Gastrocnemius medialis (tissue), 4 donors: ENCODE measurements at regions not wholly inside any gene's neighbourhood (a gene's known extent, or its start where the extent isn't known, plus 50 kb on each side); places are given as distances from the start of the nearest gene placed in this dataset.

Experiments used
- ATAC-seq, 2 donors: fragments of 150-250 bp; one replicate each; pipeline ENCODE4 v1.9.1; 2016
- DNase-seq, 2 donors: peaks; one replicate each; pipeline ENCODE4 v3.0.0-alpha.2; 2019
- H3K27ac ChIP-seq, 4 donors: fragments of 200-600 bp; sonication (generic); 1 replicate in 1 of 4; 2 replicates in 3 of 4; pipeline ENCODE4 v1.5.1; 2016 to 2018; ENCODE audit warnings: mild to moderate bottlenecking in 2 of 4, moderate library complexity in 1 of 4
- H3K27me3 ChIP-seq, 3 donors: fragments of 200-600 bp; sonication (generic) in 2 of 3; 1 replicate in 1 of 3; 2 replicates in 2 of 3; pipeline versions ENCODE4 v1.5.1 to v1.6.0; 2016 to 2019; ENCODE audit warnings: mild to moderate bottlenecking in 1 of 3, moderate library complexity in 1 of 3
- H3K36me3 ChIP-seq, 2 donors: fragments of 200-600 bp; sonication (generic) in 1 of 2; one replicate each; pipeline ENCODE4 v1.5.1; 2017 to 2018
- H3K4me1 ChIP-seq, 2 donors: fragments of 200-600 bp; sonication (generic) in 1 of 2; one replicate each; pipeline ENCODE4 v1.5.1; 2016 to 2017; ENCODE audit warnings: mild to moderate bottlenecking in 2 of 2
- H3K4me3 ChIP-seq, 4 donors: fragments of 200-600 bp; sonication (generic) in 3 of 4; 1 replicate in 1 of 4; 2 replicates in 3 of 4; pipeline ENCODE4 v1.5.1; 2016 to 2019; ENCODE audit warnings: mild to moderate bottlenecking in 2 of 4
- H3K9me3 ChIP-seq, 3 donors: fragments of 200-600 bp; sonication (generic) in 2 of 3; 1 replicate in 1 of 3; 2 replicates in 2 of 3; pipeline ENCODE4 v1.5.1; 2016 to 2019
- POLR2A ChIP-seq, 2 donors: fragments of 450-650 bp; IDR thresholded peaks; one replicate each; pipeline ENCODE4 v1.6.1; 2017; ENCODE audit warnings: antibody characterized with exemption in 2 of 2, mild to moderate bottlenecking in 2 of 2, moderate library complexity in 2 of 2
- in situ Hi-C, 4 donors: fragments of 200-750 bp; cut with MboI; loops; one replicate each; pipeline versions ENCODE4 v1.15.0 to v1.8.0; 2017; ENCODE audit warnings: low sequenced_read_pairs in 4 of 4
- intact Hi-C: fragments of 100-400 bp; cut with DNase I; formaldehyde crosslinking; loops from one replicate; pipeline ENCODE4 v1.15.1; 2023; ENCODE audit warnings: low total_unique reads
- TF ChIP-seq, protein P1 (sequence below), 5 experiments: fragments of 450-650 bp in 3 of 5; fragments of 200-600 bp in 2 of 5; sonication (generic) in 2 of 5; IDR thresholded peaks in 4 of 5; conservative IDR thresholded peaks in 1 of 5; 1 replicate in 4 of 5; 2 replicates in 1 of 5; pipeline ENCODE4 v1.5.1; 2016 to 2019; ENCODE audit warnings: antibody characterized with exemption in 5 of 5, mild to moderate bottlenecking in 3 of 5, moderate library complexity in 3 of 5

DNA sequence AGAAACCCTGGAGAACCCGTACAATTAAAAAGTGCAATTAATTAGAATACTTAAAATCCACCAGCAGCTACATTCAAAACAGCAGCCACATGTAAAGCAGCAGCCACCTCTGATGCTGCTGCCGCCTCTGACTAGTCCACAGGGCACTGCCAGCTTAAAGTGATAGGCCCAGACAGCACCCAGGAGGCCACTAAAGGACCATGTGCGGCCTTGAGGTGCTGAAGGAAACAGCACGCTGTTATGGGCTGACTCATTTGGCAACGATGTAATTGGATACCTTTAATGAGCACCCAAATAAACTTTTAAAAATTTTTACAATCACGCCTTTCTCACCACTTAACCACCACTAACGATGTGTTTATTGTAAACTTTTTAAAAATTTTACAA is 209.3 kb upstream of the NCKAP5 start:
- no peak overlapping the region for H3K4me3 ChIP-seq
- intact Hi-C loops: loop anchor here (10.0 kb wide), 1 partner anchor 103 kb away; no protein-coding TSS in a partner anchor
- no peaks in the 10 kb centered on the region for H3K4me1 ChIP-seq
- no peaks in the 10 kb centered on the region for H3K36me3 ChIP-seq
- DNase-seq (no peak), ATAC-seq (no peak)
- no peak overlapping the region for H3K27ac ChIP-seq
- no peaks in the 10 kb centered on the region for H3K9me3 ChIP-seq
- H3K27me3 ChIP-seq: no peaks in the 10 kb centered on the region
- in situ Hi-C loops: no loop called here
- TF ChIP-seq POLR2A (IDR thresholded peaks at IDR 0.05): no peak
- TF ChIP-seq, protein P1, sequence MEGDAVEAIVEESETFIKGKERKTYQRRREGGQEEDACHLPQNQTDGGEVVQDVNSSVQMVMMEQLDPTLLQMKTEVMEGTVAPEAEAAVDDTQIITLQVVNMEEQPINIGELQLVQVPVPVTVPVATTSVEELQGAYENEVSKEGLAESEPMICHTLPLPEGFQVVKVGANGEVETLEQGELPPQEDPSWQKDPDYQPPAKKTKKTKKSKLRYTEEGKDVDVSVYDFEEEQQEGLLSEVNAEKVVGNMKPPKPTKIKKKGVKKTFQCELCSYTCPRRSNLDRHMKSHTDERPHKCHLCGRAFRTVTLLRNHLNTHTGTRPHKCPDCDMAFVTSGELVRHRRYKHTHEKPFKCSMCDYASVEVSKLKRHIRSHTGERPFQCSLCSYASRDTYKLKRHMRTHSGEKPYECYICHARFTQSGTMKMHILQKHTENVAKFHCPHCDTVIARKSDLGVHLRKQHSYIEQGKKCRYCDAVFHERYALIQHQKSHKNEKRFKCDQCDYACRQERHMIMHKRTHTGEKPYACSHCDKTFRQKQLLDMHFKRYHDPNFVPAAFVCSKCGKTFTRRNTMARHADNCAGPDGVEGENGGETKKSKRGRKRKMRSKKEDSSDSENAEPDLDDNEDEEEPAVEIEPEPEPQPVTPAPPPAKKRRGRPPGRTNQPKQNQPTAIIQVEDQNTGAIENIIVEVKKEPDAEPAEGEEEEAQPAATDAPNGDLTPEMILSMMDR (IDR thresholded peaks at IDR 0.05 in 4 of 5, conservative IDR thresholded peaks at IDR 0.05 in 1 of 5): no peak

DNA sequence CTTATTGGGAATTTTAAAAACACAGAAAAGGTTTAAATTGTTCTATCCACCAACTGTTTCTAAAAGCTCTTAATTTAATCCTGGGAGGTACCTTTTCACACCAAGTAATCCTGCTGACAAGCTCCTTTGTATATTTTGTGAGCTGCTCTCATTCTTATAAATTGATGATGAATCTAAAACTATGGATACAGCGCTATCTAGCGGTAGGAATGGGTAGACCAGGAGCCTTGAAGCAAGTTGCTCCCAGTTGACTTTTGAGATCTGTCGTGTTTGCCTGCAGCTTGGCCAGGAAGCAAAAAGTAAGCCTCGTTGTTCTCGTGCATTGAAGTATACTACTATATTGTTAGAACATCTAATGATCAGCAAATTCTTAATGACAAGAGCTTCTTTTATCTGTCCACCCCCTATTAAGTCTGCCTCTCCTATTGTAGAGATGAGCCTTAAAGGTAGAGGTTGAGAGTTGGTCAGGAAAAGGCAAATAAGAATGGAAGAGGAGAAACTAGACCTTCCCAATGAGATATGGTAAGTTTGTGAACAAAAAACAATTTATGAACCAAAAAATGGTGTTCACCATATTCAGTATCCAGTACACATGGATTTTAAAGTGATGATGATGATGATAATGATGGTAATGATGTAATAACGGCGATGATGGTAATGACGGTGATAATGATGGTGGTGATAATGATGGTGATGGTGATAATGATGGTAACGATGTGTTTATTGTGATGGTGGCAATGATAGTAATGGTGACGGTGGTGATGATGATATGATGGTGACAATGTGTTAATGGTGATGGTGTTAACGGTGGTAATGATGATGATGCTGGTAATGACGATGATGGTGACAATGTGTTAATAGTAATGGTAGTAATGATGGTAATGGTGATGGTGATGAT is 212.1 kb upstream of the NCKAP5 start:
- no peaks in the 10 kb centered on the region for H3K27me3 ChIP-seq
- ATAC-seq: no peak
- in situ Hi-C loops: loop anchor here in 1 of 4 donors (10.0 kb wide), 1 partner anchor 1236 kb away; no protein-coding TSS in a partner anchor

DNA sequence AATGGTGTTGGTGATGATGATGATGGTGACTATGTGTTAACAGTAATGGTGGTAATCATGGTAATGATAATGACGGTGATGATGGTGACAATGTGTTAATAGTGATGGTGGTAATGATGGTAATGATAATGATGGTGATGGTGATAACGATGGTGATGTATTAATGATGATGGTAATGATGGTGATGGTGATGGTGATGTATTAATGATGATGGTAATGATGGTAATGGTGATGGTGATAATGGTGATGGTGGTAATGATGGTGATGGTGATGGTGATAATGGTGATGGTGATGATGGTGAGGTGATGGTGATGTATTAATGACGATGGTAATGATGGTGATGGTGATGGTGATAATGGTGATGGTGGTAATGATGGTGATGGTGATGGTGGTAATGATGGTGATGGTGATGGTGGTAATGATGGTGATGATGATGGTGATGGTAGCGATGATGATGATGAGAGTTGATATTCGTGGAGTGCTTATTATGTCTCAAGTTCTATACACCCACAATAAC is 212.8 kb upstream of the NCKAP5 start:
- H3K36me3 ChIP-seq: no peaks in the 10 kb centered on the region
- H3K4me1 ChIP-seq: no peaks in the 10 kb centered on the region
- TF ChIP-seq, protein P1 (IDR thresholded peaks at IDR 0.05 in 4 of 5, conservative IDR thresholded peaks at IDR 0.05 in 1 of 5): no peak
- TF ChIP-seq POLR2A (IDR thresholded peaks at IDR 0.05): no peak
- no peak overlapping the region for H3K4me3 ChIP-seq
- no peak for ATAC-seq
- no peaks in the 10 kb centered on the region for H3K9me3 ChIP-seq
- H3K27ac ChIP-seq: no peak overlapping the region
- in situ Hi-C loops (loop anchor here in 1 of 4 donors (10.0 kb wide), 1 partner anchor 1236 kb away; no protein-coding TSS in a partner anchor), intact Hi-C loops (loop anchor here (10.0 kb wide), 1 partner anchor 216 kb away; the partner anchor contains the start of gene NCKAP5)
- DNase-seq: no peak
- no peaks in the 10 kb centered on the region for H3K27me3 ChIP-seq

More for the DNA sequence above, 212.1 kb upstream of the NCKAP5 start:
- intact Hi-C loops: loop anchor here (10.0 kb wide), 1 partner anchor 216 kb away; the partner anchor contains the start of gene NCKAP5
- TF ChIP-seq, protein P1 (IDR thresholded peaks at IDR 0.05 in 4 of 5, conservative IDR thresholded peaks at IDR 0.05 in 1 of 5): peak in 4 of 5 experiments; percentile 6 to 57 (median 48)
- no peak for TF ChIP-seq POLR2A (IDR thresholded peaks at IDR 0.05)
- H3K27ac ChIP-seq: no peak overlapping the region
- no peaks in the 10 kb centered on the region for H3K9me3 ChIP-seq
- no peak for DNase-seq
- no peaks in the 10 kb centered on the region for H3K36me3 ChIP-seq
- no peaks in the 10 kb centered on the region for H3K4me1 ChIP-seq
- H3K4me3 ChIP-seq: no peak overlapping the region

DNA sequence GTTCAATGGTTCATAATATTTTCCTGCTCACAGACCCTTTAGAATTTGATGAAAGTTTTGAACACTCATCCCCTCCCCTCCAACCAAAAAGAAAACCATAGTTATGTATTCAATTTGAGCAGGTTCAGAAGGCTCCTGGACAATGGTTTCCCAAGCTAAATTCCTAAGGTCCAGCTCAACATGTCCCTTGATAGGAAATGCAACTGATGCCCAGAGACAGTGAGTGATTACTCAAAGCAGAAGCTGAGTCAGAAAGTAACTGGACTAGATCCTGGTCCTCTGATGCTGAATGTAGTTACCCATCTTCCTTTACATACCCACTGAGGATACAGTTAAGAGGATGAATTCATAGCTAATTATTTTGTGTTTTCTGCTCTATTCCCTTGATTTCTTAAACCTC is 218.9 kb upstream of the NCKAP5 start:
- Histone ChIP-seq H3K27ac (no peak overlapping the region), H3K9me3 (no peaks in the 10 kb centered on the region), H3K4me1 (no peaks in the 10 kb centered on the region), H3K27me3 (no peaks in the 10 kb centered on the region), H3K4me3 (no peak overlapping the region), H3K36me3 (no peaks in the 10 kb centered on the region)
- ATAC-seq: no peak
- no peak for DNase-seq
- TF ChIP-seq POLR2A (IDR thresholded peaks at IDR 0.05): no peak
- TF ChIP-seq, protein P1 (IDR thresholded peaks at IDR 0.05 in 4 of 5, conservative IDR thresholded peaks at IDR 0.05 in 1 of 5): no peak
- intact Hi-C loops (loop anchor here (10.0 kb wide), 1 partner anchor 222 kb away; the partner anchor contains the start of gene NCKAP5), in situ Hi-C loops (loop anchor here in 1 of 4 donors (10.0 kb wide), 1 partner anchor 1242 kb away; no protein-coding TSS in a partner anchor)
